T-cell (primary cell): ENCODE measurements at regions not wholly inside any gene's neighbourhood (a gene's known extent, or its start where the extent isn't known, plus 50 kb on each side); places are given as distances from the start of the nearest gene placed in this dataset.

ENCODE experiments used
- ATAC-seq, 4 experiments: fragments of 200-7000 bp in 3 of 4; fragments of 150-1000 bp in 1 of 4; cut with Tn5 transposase; replicated peaks in 1 of 4; 1 replicate in 3 of 4; 2 replicates in 1 of 4; pipeline ENCODE4 v1.10.0; 2021; ENCODE audit warnings: moderate library complexity in 3 of 4, mild to moderate bottlenecking in 2 of 4, moderate number of reproducible peaks in 1 of 4
- CTCF ChIA-PET, 2 donors: fragments of 300-600 bp; sonication (Branson Sonifier 250); formaldehyde crosslinking; loops; one replicate each; lab custom pipeline; 2022; ENCODE audit warnings: antibody characterized with exemption in 2 of 2; lab: Charles Lee
- POLR2A ChIA-PET, 2 donors: fragments of 300-600 bp; sonication (Branson Sonifier 250); formaldehyde crosslinking; loops; one replicate each; lab custom pipeline; 2022; ENCODE audit warnings: antibody characterized with exemption in 2 of 2; lab: Charles Lee
- DNase-seq, 35 experiments: peaks; one replicate each; pipeline versions ENCODE4 v3.0.0 to v3.0.0-alpha.2; 2013 to 2023
- H3K27ac ChIP-seq: one replicate; pipeline ENCODE4 v1.5.1; 2013; ENCODE audit warnings: low read length
- H3K27me3 ChIP-seq, 2 experiments: replicated peaks in 1 of 2; 1 replicate in 1 of 2; 2 replicates in 1 of 2; pipeline versions ENCODE4 v1.6.1 to v1.7.0; 2013; ENCODE audit warnings: low read length in 1 of 2, mixed read lengths in 1 of 2; ENCODE audit not compliant: control insufficient read depth in 2 of 2, insufficient read depth in 2 of 2; ENCODE audit errors: extremely low read depth in 1 of 2
- H3K36me3 ChIP-seq, 2 donors: 1 replicate in 1 of 2; 2 replicates in 1 of 2; pipeline versions ENCODE4 v1.6.1 to v1.7.0; 2013; ENCODE audit warnings: low read length in 1 of 2; ENCODE audit not compliant: control insufficient read depth in 2 of 2, insufficient read depth in 1 of 2; ENCODE audit errors: extremely low read depth in 1 of 2
- H3K4me1 ChIP-seq, 2 experiments: 1 replicate in 1 of 2; 2 replicates in 1 of 2; pipeline versions ENCODE4 v1.6.1 to v1.7.0; 2013; ENCODE audit warnings: low read length in 2 of 2, mixed read lengths in 1 of 2; ENCODE audit not compliant: insufficient read depth in 2 of 2, control insufficient read depth in 1 of 2; ENCODE audit errors: extremely low read depth in 1 of 2
- H3K4me3 ChIP-seq, 2 donors: 1 replicate in 1 of 2; 2 replicates in 1 of 2; pipeline versions ENCODE4 v1.5.1 to v1.7.0; 2013; ENCODE audit warnings: mild to moderate bottlenecking in 2 of 2, low read length in 1 of 2, moderate library complexity in 1 of 2; ENCODE audit not compliant: control insufficient read depth in 1 of 2; ENCODE audit errors: extremely low read depth in 1 of 2
- H3K9me3 ChIP-seq: 2 replicates; pipeline ENCODE4 v1.7.0; 2013
- H3K27ac Mint-ChIP-seq, 2 donors: one replicate each; pipeline ENCODE4 v1.8.0; 2020 to 2021; ENCODE audit warnings: mild to moderate bottlenecking in 2 of 2, mixed read lengths in 2 of 2
- H3K27me3 Mint-ChIP-seq, 2 donors: one replicate each; pipeline ENCODE4 v1.8.0; 2021 to 2022; ENCODE audit warnings: mixed read lengths in 2 of 2
- H3K36me3 Mint-ChIP-seq: one replicate; pipeline ENCODE4 v1.8.0; 2021; ENCODE audit warnings: mixed read lengths
- H3K4me1 Mint-ChIP-seq, 3 donors: one replicate each; pipeline ENCODE4 v1.8.0; 2020 to 2022; ENCODE audit warnings: mixed read lengths in 3 of 3, mild to moderate bottlenecking in 1 of 3
- H3K4me3 Mint-ChIP-seq, 3 donors: one replicate each; pipeline ENCODE4 v1.8.0; 2020 to 2022; ENCODE audit warnings: mild to moderate bottlenecking in 3 of 3, mixed read lengths in 3 of 3, moderate library complexity in 3 of 3
- H3K9me3 Mint-ChIP-seq, 3 donors: one replicate each; pipeline ENCODE4 v1.8.0; 2020 to 2022; ENCODE audit warnings: mixed read lengths in 3 of 3
- WGBS: methylation state at CpG from one replicate; pipeline ENCODE4 v1.1.5; 2013; ENCODE audit warnings: missing lambda C conversion rate; ENCODE audit not compliant: insufficient coverage; 5-methylcytosine and 5-hydroxymethylcytosine counted together

DNA sequence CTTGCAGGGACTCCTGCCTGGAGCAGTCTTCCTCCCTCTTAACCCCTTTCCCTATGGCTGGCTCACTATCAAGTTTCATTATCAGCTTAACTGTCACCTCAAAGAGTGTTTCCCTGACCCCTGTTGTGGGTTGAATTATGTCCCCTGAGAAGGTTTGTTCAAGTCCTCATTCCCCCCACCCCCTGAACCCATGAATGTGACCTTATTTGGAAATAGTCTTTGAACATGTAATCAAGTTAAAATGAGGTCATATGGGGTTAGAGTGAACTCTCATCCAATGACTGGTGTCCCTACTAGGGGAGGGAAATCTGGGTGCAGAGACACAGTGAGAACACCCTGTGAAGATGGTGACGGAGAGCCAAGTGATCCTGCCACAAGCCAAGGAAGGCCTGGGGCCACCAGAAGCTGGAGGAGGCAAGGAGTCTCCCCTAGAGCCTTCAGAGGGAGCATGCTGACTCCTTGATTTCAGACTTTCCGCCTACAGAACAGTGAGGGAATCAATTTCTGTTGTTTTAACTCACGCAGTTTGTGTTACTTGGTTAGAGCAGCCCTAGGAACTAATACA lies 165.2 kb upstream of the TOP1 start:
- no peaks in the 10 kb centered on the region for H3K27me3 Mint-ChIP-seq
- H3K27ac Mint-ChIP-seq = no peak overlapping the region

GRCh38 chr20:40864470-40864869 lies 164.2 kb upstream of the TOP1 start:
- Mint-ChIP-seq H3K4me3 (no peak overlapping the region), H3K36me3 (no peaks in the 10 kb centered on the region), H3K9me3 (no peaks in the 10 kb centered on the region), H3K27ac (no peak overlapping the region), H3K4me1 (no peaks in the 10 kb centered on the region), H3K27me3 (no peaks in the 10 kb centered on the region)
- H3K4me1 ChIP-seq = no peaks in the 10 kb centered on the region
- H3K27me3 ChIP-seq = no peaks in the 10 kb centered on the region
- no peak overlapping the region for H3K27ac ChIP-seq
- DNase-seq = no peak
- ATAC-seq = no peak
- no peaks in the 10 kb centered on the region for H3K36me3 ChIP-seq
- CTCF ChIA-PET = no interaction called here
- POLR2A ChIA-PET = no interaction called here
- no peaks in the 10 kb centered on the region for H3K9me3 ChIP-seq
- WGBS = 100% methylated on average over 1 of the region's 1 CpG
- H3K4me3 ChIP-seq = no peak overlapping the region

More for the DNA sequence above, 165.2 kb upstream of the TOP1 start:
- Histone ChIP-seq H3K27ac (no peak overlapping the region), H3K4me1 (no peaks in the 10 kb centered on the region), H3K27me3 (peaks cover 0 to 1% of the 10 kb centered on the region in 2 experiments), H3K9me3 (no peaks in the 10 kb centered on the region), H3K4me3 (no peak overlapping the region), H3K36me3 (no peaks in the 10 kb centered on the region)
- ChIA-PET CTCF (no interaction called here), POLR2A (no interaction called here)
- WGBS = 90% methylated on average over 2 of the region's 3 CpGs
- ATAC-seq (no peak), DNase-seq (no peak)
- no peaks in the 10 kb centered on the region for H3K9me3 Mint-ChIP-seq
- H3K4me1 Mint-ChIP-seq = no peaks in the 10 kb centered on the region
- no peak overlapping the region for H3K4me3 Mint-ChIP-seq
- H3K36me3 Mint-ChIP-seq = no peaks in the 10 kb centered on the region

DNA sequence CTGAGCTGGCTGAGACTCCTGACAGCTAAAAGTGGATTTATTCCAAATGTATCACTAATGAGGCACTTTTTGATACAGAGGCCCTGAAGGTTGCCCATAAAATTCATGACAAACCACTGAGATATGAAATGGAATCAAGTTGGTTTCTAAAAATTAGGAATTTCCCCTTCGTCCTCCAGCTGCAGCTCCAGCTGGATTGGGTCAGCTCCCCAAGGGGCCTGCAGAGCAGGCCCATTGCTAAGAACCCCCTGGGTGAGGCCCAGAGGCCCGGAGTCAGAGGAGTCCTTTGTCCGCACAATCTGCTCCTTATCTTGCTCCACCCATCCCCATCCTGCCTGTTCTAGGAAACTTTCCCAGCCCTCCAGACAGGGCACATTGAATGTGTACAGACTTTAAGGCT lies 163.5 kb upstream of the TOP1 start:
- DNase-seq (no peak), ATAC-seq (no peak)
- Mint-ChIP-seq H3K36me3 (no peaks in the 10 kb centered on the region), H3K4me3 (no peak overlapping the region), H3K27me3 (no peaks in the 10 kb centered on the region), H3K27ac (no peak overlapping the region), H3K4me1 (no peaks in the 10 kb centered on the region), H3K9me3 (no peaks in the 10 kb centered on the region)
- Histone ChIP-seq H3K36me3 (no peaks in the 10 kb centered on the region), H3K4me3 (no peak overlapping the region), H3K27me3 (no peaks in the 10 kb centered on the region), H3K4me1 (no peaks in the 10 kb centered on the region), H3K27ac (no peak overlapping the region), H3K9me3 (no peaks in the 10 kb centered on the region)
- POLR2A ChIA-PET = no interaction called here
- CTCF ChIA-PET = no interaction called here
- WGBS = 80% methylated on average over 3 of the region's 3 CpGs

DNA sequence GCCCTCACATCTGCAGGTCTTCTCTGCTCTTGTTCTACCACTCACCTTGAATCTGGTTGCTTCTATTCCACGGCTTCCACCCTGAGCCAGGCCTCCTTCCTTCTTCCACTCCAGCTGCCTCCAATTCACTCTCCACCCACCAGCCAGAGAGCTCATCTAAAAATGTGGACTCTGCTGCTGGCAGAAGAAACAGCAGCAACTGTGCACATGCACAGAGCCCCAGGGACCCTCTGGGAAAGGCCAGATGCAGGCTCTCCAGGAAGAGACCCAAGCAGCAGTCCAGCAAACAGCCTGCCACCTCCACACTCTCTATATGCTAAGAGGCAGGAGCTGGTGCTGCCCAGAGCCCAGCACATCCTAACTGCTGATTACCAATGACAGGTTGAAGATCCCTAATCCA lies 162.6 kb upstream of the TOP1 start:
- no peak overlapping the region for H3K4me3 ChIP-seq
- no peaks in the 10 kb centered on the region for H3K9me3 ChIP-seq
- CTCF ChIA-PET = no interaction called here
- WGBS = 78% methylated on average over 1 of the region's 1 CpG
- Mint-ChIP-seq H3K36me3 (no peaks in the 10 kb centered on the region), H3K27me3 (no peaks in the 10 kb centered on the region), H3K4me1 (no peaks in the 10 kb centered on the region), H3K27ac (no peak overlapping the region), H3K4me3 (no peak overlapping the region), H3K9me3 (no peaks in the 10 kb centered on the region)
- POLR2A ChIA-PET = no interaction called here
- no peaks in the 10 kb centered on the region for H3K36me3 ChIP-seq
- ATAC-seq = no peak
- DNase-seq = no peak
- H3K27ac ChIP-seq = no peak overlapping the region
- no peaks in the 10 kb centered on the region for H3K27me3 ChIP-seq
- H3K4me1 ChIP-seq = no peaks in the 10 kb centered on the region

DNA sequence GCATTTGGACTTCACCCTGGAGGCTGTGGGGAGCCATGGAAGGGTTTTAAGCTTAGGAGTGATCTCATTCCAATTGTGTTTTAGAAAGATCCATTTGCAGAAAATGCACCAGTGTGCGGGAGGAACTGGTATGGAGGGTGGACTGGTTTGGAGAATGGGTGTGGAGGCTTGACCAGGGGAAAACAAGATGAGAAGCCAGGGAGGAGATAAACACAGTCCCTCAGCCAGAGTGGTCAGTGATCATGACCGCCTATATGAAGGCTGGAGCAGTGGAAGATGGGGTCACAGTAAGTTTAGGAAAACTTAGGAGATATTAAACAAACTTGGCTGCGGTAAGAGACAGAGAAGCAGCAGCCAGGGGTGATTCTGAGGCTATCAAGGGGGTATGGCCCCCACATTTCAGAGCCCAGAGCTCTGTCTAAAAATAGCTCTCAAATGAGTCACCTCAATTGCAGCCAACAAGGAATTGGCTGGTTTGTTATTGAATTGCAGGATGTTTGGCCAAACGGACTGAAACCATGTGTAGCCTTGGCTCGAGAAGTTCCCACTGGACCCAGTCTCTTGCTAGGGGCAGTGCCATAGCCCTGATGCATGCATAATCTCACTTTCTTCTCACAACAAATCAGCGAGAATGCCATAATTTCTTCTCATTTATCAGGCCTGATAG lies 159.9 kb upstream of the TOP1 start:
- Mint-ChIP-seq H3K9me3 (no peaks in the 10 kb centered on the region), H3K27ac (no peak overlapping the region), H3K4me1 (no peaks in the 10 kb centered on the region), H3K27me3 (no peaks in the 10 kb centered on the region), H3K36me3 (no peaks in the 10 kb centered on the region), H3K4me3 (no peak overlapping the region)
- Histone ChIP-seq H3K9me3 (no peaks in the 10 kb centered on the region), H3K27ac (no peak overlapping the region), H3K4me3 (no peak overlapping the region), H3K27me3 (no peaks in the 10 kb centered on the region), H3K4me1 (no peaks in the 10 kb centered on the region), H3K36me3 (no peaks in the 10 kb centered on the region)
- ChIA-PET CTCF (no interaction called here), POLR2A (no interaction called here)
- WGBS = 81% methylated on average over 5 of the region's 6 CpGs
- DNase-seq = no peak
- no peak for ATAC-seq

- Mint-ChIP-seq H3K9me3 (no peaks in the 10 kb centered on the region), H3K4me1 (no peaks in the 10 kb centered on the region), H3K27me3 (no peaks in the 10 kb centered on the region), H3K4me3 (no peak overlapping the region), H3K36me3 (no peaks in the 10 kb centered on the region), H3K27ac (no peak overlapping the region)
- WGBS = 83% methylated on average over 8 of the region's 12 CpGs
- CTCF ChIA-PET = no interaction called here
- Histone ChIP-seq H3K4me1 (no peaks in the 10 kb centered on the region), H3K27me3 (no peaks in the 10 kb centered on the region), H3K27ac (no peak overlapping the region), H3K9me3 (no peaks in the 10 kb centered on the region), H3K4me3 (no peak overlapping the region), H3K36me3 (no peaks in the 10 kb centered on the region)
- POLR2A ChIA-PET = no interaction called here
- ATAC-seq (no peak), DNase-seq (no peak)
These were observed 159.1 kb upstream of the TOP1 start for GRCh38 chr20:40869218-40870147.
